Effector memory CD8-positive, alpha-beta T cell (primary cell): ENCODE measurements at regions not wholly inside any gene's neighbourhood (a gene's known extent, or its start where the extent isn't known, plus 50 kb on each side); places are given as distances from the start of the nearest gene placed in this dataset.
"Not testable (repeated sequence)": the region's sequence is repeated elsewhere in the genome, so short reads cannot be mapped to it uniquely, and the experiment has no call there.

Source experiments
- ATAC-seq: fragments of 150-1000 bp; cut with Tn5 transposase; replicated peaks from 2 replicates; pipeline ENCODE4 v1.10.0; 2021; ENCODE audit warnings: mild to moderate bottlenecking, moderate library complexity
- DNase-seq, 3 experiments: peaks; one replicate each; pipeline ENCODE4 v3.0.0; 2021
- H3K27ac Mint-ChIP-seq, 2 donors: one replicate each; pipeline ENCODE4 v1.8.0; 2022; ENCODE audit warnings: mild to moderate bottlenecking in 2 of 2, mixed read lengths in 2 of 2, moderate library complexity in 2 of 2
- H3K27me3 Mint-ChIP-seq, 2 donors: one replicate each; pipeline ENCODE4 v1.8.0; 2022; ENCODE audit warnings: mixed read lengths in 2 of 2
- H3K36me3 Mint-ChIP-seq: one replicate; pipeline ENCODE4 v1.8.0; 2022; ENCODE audit warnings: mild to moderate bottlenecking, moderate library complexity, mixed read lengths; ENCODE audit not compliant: insufficient read depth
- H3K4me1 Mint-ChIP-seq, 2 donors: one replicate each; pipeline ENCODE4 v1.8.0; 2022; ENCODE audit warnings: low read depth in 2 of 2, mixed read lengths in 2 of 2
- H3K4me3 Mint-ChIP-seq, 2 donors: one replicate each; pipeline ENCODE4 v1.8.0; 2022; ENCODE audit warnings: mild to moderate bottlenecking in 2 of 2, mixed read lengths in 2 of 2, moderate library complexity in 2 of 2
- H3K9me3 Mint-ChIP-seq, 2 donors: one replicate each; pipeline ENCODE4 v1.8.0; 2022; ENCODE audit warnings: mixed read lengths in 2 of 2

DNA sequence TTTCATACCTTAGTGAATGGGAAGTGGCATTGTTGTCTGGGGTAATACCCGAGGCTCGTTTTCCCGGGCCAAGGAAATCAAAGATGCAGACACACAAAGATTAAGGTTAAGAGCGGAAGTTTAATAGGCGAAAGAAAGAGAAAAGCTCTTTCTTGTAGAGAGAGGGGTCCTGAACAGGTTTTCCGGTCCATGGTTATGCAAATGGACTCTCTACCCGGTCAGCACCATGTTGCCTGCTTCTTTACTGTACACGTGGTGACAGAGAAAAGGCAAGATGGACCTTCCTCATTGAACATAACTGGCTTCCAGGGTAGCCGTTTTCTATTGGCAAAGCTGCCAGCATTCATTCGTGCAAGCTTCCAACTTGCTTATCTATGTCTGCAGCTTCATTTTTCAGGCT lies 2063.5 kb downstream of the SUCLG1 start:
- H3K36me3 Mint-ChIP-seq = peaks cover 2% of the 10 kb centered on the region

DNA sequence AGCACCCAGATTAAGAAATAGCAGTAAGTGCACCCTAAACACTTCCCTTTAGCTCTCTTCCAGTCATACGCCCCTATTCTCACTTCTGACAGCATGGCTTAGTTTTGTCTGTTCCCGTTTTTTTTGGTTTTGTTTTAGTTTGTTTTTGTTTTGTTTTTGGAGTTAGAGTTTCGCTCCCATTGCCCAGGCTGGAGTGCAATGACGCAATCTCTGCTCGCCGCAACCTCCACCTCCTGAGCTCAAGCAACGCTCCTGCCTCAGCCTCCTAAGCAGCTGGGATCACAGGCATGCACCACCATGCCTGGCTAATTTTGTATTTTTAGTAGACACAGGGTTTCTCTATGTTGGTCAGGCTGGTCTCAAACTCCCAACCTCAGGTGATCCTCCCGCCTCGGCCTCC lies 2067.7 kb downstream of the SUCLG1 start:
- DNase-seq = no peak
- Mint-ChIP-seq H3K27me3 (no peaks in the 10 kb centered on the region), H3K27ac (no peak overlapping the region), H3K4me1 (no peaks in the 10 kb centered on the region), H3K36me3 (no peaks in the 10 kb centered on the region), H3K4me3 (no peak overlapping the region), H3K9me3 (peaks cover 7 to 12% of the 10 kb centered on the region in 2 donors)
- ATAC-seq = no peak

More for the DNA sequence above, 2063.5 kb downstream of the SUCLG1 start:
- ATAC-seq (no peak), DNase-seq (no peak)
- Mint-ChIP-seq H3K4me1 (no peaks in the 10 kb centered on the region), H3K4me3 (no peak overlapping the region), H3K27ac (no peak overlapping the region), H3K9me3 (peaks cover 0 to 9% of the 10 kb centered on the region in 2 donors), H3K27me3 (no peaks in the 10 kb centered on the region)

GRCh38 chr2:82355622-82356021 lies 2051.1 kb upstream of the LRRTM1 start:
- DNase-seq (no peak), ATAC-seq (no peak)
- no peak overlapping the region for H3K4me3 Mint-ChIP-seq
- no peaks in the 10 kb centered on the region for H3K4me1 Mint-ChIP-seq
- no peaks in the 10 kb centered on the region for H3K27me3 Mint-ChIP-seq
- H3K36me3 Mint-ChIP-seq = no peaks in the 10 kb centered on the region
- H3K27ac Mint-ChIP-seq = no peak overlapping the region
- H3K9me3 Mint-ChIP-seq = peaks cover 6 to 12% of the 10 kb centered on the region in 2 donors

DNA sequence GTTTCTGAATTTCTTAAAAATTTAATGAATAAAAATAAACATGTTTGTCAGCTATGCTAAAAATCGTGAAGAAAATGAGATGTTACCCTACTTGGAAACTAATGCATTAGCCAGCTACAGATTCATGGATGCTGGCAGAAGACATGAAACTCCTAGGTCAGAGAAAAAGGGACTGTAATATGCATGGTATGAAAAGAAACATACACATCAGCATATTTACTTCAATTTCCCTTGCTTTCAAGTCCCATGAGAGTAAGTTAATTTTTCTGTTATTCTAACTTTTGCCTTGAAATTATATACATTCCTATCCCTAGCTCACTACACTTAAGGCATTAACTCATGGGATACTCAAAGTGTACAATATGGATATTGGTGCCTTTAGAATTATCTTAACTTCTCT lies 2041.4 kb upstream of the LRRTM1 start:
- H3K4me1 Mint-ChIP-seq = no peaks in the 10 kb centered on the region
- no peaks in the 10 kb centered on the region for H3K27me3 Mint-ChIP-seq
- H3K9me3 Mint-ChIP-seq = peaks cover 0 to 3% of the 10 kb centered on the region in 2 donors
- DNase-seq (no peak), ATAC-seq (no peak)
- no peak overlapping the region for H3K4me3 Mint-ChIP-seq
- H3K27ac Mint-ChIP-seq = no peak overlapping the region
- no peaks in the 10 kb centered on the region for H3K36me3 Mint-ChIP-seq

- no peaks in the 10 kb centered on the region for H3K27me3 Mint-ChIP-seq
- ATAC-seq (no peak), DNase-seq (no peak)
- no peak overlapping the region for H3K4me3 Mint-ChIP-seq
- H3K36me3 Mint-ChIP-seq = no peaks in the 10 kb centered on the region
- H3K4me1 Mint-ChIP-seq = no peaks in the 10 kb centered on the region
- H3K9me3 Mint-ChIP-seq = peaks cover 0 to 1% of the 10 kb centered on the region in 2 donors
- H3K27ac Mint-ChIP-seq = no peak overlapping the region
These were observed 2040.1 kb upstream of the LRRTM1 start for GRCh38 chr2:82344670-82345069.

- H3K36me3 Mint-ChIP-seq = no peaks in the 10 kb centered on the region
- H3K4me3 Mint-ChIP-seq = no peak overlapping the region
- peaks cover 0 to 3% of the 10 kb centered on the region in 2 donors for H3K9me3 Mint-ChIP-seq
- no peaks in the 10 kb centered on the region for H3K4me1 Mint-ChIP-seq
- DNase-seq (no peak), ATAC-seq (no peak)
- H3K27me3 Mint-ChIP-seq = no peaks in the 10 kb centered on the region
- no peak overlapping the region for H3K27ac Mint-ChIP-seq
These were observed 2037.8 kb upstream of the LRRTM1 start for GRCh38 chr2:82342356-82342755.

DNA sequence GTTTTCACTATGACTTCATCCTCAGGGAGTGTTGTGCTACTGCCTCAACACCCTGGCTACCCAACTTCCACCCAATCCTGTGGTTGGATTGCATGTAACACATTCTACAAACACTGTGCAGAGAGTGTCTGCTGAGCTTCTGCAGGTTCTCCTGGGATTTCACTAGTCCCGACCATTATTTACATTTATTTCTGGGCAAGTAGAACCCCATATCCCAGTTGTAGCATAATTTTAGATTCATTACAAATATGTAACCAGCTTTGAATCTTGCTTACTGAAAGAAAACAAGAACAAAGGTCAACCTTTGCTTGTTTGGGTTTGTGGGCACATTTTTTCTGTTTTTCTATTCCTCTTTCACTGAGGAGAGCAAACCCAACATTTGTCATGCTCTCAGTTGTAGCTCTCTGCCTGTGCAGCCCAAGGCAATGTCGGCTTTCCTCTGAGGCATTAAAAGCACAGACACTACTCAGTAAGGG lies 2036.1 kb upstream of the LRRTM1 start:
- H3K4me1 Mint-ChIP-seq = no peaks in the 10 kb centered on the region
- H3K4me3 Mint-ChIP-seq = no peak overlapping the region
- no peak for ATAC-seq
- peaks cover 0 to 3% of the 10 kb centered on the region in 2 donors for H3K9me3 Mint-ChIP-seq
- no peak overlapping the region for H3K27ac Mint-ChIP-seq
- no peaks in the 10 kb centered on the region for H3K27me3 Mint-ChIP-seq
- no peak for DNase-seq
- no peaks in the 10 kb centered on the region for H3K36me3 Mint-ChIP-seq

DNA sequence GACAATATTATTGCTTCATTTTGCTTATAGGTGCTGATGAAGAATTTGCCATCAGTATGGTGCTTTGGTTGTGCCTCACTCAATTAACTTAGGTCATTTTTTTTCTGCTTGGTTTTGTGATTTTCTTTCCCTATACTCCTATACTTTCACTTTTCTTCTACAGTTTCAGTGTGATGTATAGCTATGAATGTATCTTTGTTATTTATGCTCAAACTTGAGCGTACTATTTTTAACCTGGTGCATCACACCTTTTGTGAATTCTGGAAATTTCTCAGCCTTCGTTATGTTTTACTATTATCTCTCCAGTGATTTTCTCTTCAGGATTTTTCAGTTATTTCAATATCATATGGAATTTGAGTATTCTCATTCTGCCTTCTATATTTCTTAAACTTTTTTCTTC lies 2035.3 kb upstream of the LRRTM1 start:
- ATAC-seq = no peak
- Mint-ChIP-seq H3K27me3 (no peaks in the 10 kb centered on the region), H3K4me1 (no peaks in the 10 kb centered on the region), H3K9me3 (peaks cover 0 to 3% of the 10 kb centered on the region in 2 donors), H3K27ac (no peak overlapping the region), H3K36me3 (no peaks in the 10 kb centered on the region), H3K4me3 (no peak overlapping the region)
- DNase-seq = no peak

- no peak for ATAC-seq
- H3K9me3 Mint-ChIP-seq = peaks cover 2 to 5% of the 10 kb centered on the region in 2 donors
- DNase-seq = no peak
- H3K27ac Mint-ChIP-seq = no peak overlapping the region
- H3K36me3 Mint-ChIP-seq = no peaks in the 10 kb centered on the region
- H3K4me3 Mint-ChIP-seq = no peak overlapping the region
- H3K4me1 Mint-ChIP-seq = no peaks in the 10 kb centered on the region
- no peaks in the 10 kb centered on the region for H3K27me3 Mint-ChIP-seq
These were observed 2029.1 kb upstream of the LRRTM1 start for GRCh38 chr2:82333697-82334096.

DNA sequence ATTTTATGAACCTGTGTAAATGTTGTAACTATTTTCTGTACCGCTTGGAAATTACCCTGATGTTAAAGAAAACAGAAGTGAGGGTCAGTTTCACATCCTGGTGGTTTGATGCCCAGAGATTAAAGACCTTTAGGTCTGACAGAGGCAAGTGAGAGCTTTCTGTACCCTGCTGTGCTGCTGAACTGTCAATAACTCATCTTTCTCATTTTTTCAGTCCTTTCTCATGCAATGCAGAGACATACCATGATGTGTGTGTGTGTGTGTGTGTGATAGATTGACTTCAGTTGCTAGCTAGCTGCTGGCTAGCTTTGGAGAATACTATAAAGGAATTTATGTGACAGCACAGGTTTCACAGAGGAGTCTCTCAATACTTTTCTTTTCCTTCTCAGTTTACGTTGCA lies 2025.6 kb upstream of the LRRTM1 start:
- Mint-ChIP-seq H3K4me1 (no peaks in the 10 kb centered on the region), H3K4me3 (no peak overlapping the region), H3K36me3 (no peaks in the 10 kb centered on the region), H3K9me3 (peaks cover 3 to 10% of the 10 kb centered on the region in 2 donors), H3K27me3 (no peaks in the 10 kb centered on the region), H3K27ac (no peak overlapping the region)
- ATAC-seq (no peak), DNase-seq (no peak)

DNA sequence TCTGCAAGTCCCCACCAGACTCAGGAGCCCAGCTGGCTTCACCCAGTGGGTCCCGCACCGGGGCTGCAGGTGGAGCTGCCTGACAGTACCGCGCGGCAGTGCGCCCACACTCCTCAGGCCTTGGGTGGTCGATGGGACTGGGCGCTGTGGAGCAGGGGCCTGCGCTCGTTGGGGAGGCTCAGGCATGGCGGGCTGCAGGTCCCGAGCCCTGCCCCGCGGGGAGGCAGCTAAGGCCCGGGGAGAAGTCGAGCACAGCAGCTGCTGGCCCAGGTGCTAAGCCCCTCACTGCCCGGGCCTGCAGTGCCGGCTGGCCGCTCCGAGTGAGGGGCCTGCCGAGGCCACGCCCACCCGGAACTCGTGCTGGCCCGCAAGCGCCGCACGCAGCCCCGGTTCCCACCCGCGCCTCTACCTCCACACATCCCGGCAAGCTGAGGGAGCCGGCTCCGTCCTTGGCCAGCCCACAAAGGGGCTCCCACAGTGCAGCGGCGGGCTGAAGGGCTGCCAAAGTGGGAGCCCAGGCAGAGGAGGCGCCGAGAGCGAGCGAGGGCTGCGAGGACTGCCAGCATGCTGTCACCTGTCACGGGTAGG lies 2021.7 kb upstream of the LRRTM1 start:
- not testable (repeated sequence) for DNase-seq, H3K4me3 Mint-ChIP-seq, H3K36me3 Mint-ChIP-seq, H3K27me3 Mint-ChIP-seq, ATAC-seq, H3K27ac Mint-ChIP-seq, H3K4me1 Mint-ChIP-seq
- peaks cover 10 to 14% of the 10 kb centered on the region in 2 donors for H3K9me3 Mint-ChIP-seq

- no peaks in the 10 kb centered on the region for H3K27me3 Mint-ChIP-seq
- no peak overlapping the region for H3K27ac Mint-ChIP-seq
- H3K4me3 Mint-ChIP-seq = no peak overlapping the region
- H3K36me3 Mint-ChIP-seq = no peaks in the 10 kb centered on the region
- H3K4me1 Mint-ChIP-seq = no peaks in the 10 kb centered on the region
- ATAC-seq (no peak), DNase-seq (no peak)
- H3K9me3 Mint-ChIP-seq = peaks cover 12 to 19% of the 10 kb centered on the region in 2 donors
These were observed 2015.7 kb upstream of the LRRTM1 start for GRCh38 chr2:82320296-82320695.

GRCh38 chr2:82317012-82317411 lies 2012.5 kb upstream of the LRRTM1 start:
- DNase-seq (no peak), ATAC-seq (no peak)
- Mint-ChIP-seq H3K27ac (no peak overlapping the region), H3K27me3 (no peaks in the 10 kb centered on the region), H3K4me3 (no peak overlapping the region), H3K9me3 (peaks cover 4 to 9% of the 10 kb centered on the region in 2 donors), H3K4me1 (no peaks in the 10 kb centered on the region), H3K36me3 (no peaks in the 10 kb centered on the region)

DNA sequence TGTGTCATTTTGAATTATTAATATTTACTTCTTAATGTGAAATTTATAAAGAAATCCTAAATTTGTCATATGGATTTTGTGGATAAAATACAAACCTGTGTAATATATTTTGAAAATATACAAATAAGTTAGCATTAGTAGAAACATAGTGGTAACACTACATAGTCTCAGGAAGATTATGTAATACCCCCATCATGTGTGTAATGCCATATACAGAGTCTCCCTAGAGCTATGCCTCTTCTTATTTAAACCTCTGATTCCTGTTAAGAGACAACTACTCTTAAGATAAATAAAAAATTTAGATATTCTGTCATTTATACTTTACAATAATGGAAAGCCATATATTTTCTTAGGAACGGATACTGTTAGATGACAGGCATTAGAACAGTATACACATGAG lies 2012.0 kb upstream of the LRRTM1 start:
- no peak for DNase-seq
- no peaks in the 10 kb centered on the region for H3K36me3 Mint-ChIP-seq
- H3K27ac Mint-ChIP-seq = no peak overlapping the region
- peaks cover 4 to 9% of the 10 kb centered on the region in 2 donors for H3K9me3 Mint-ChIP-seq
- no peaks in the 10 kb centered on the region for H3K4me1 Mint-ChIP-seq
- ATAC-seq = no peak
- H3K27me3 Mint-ChIP-seq = no peaks in the 10 kb centered on the region
- H3K4me3 Mint-ChIP-seq = no peak overlapping the region
